K562 (cell line): ENCODE measurements at regions not wholly inside any gene's neighbourhood (a gene's known extent, or its start where the extent isn't known, plus 50 kb on each side); places are given as distances from the start of the nearest gene placed in this dataset.

Source experiments
- CEBPB ChIP-seq: fragments of 450-650 bp; IDR thresholded peaks from 2 replicates; pipeline ENCODE4 v1.6.1; 2016; ENCODE audit warnings: missing genetic modification characterization, missing compliant biosample characterization
- FOXJ3 ChIP-seq: sonication (generic); formaldehyde crosslinking; IDR thresholded peaks from 2 replicates; pipeline ENCODE4 v1.4.0; 2020; ENCODE audit warnings: mild to moderate bottlenecking, missing genetic modification reagents
- NUFIP1 ChIP-seq: fragments of 450-650 bp; IDR thresholded peaks from 2 replicates; pipeline ENCODE4 v1.6.1; 2018; ENCODE audit not compliant: partially characterized antibody
- SRSF9 ChIP-seq: fragments of 200-400 bp; formaldehyde crosslinking; IDR thresholded peaks from 2 replicates; pipeline ENCODE4 v1.6.1; 2017; ENCODE audit warnings: low read depth, low read length, borderline replicate concordance
- TCF7 ChIP-seq: sonication (generic); IDR thresholded peaks from 2 replicates; pipeline ENCODE4 v1.6.1; 2016; ENCODE audit warnings: antibody characterized with exemption, borderline replicate concordance
- YY1 ChIP-seq, 3 experiments: IDR thresholded peaks; 2 replicates each; pipeline ENCODE4 v1.6.1; 2011; ENCODE audit warnings: low read length in 2 of 3, mild to moderate bottlenecking in 2 of 3, moderate library complexity in 2 of 3, borderline replicate concordance in 1 of 3, control low read depth in 1 of 3, low read depth in 1 of 3; ENCODE audit not compliant: insufficient read depth in 3 of 3, insufficient replicate concordance in 2 of 3, control insufficient read depth in 1 of 3, insufficient read length in 1 of 3; ENCODE audit errors: extremely low read depth in 1 of 3
- ZC3H11A ChIP-seq: IDR thresholded peaks from 2 replicates; pipeline ENCODE4 v1.6.1; 2012; ENCODE audit warnings: low read depth, low read length, improper control_type of control experiment
- TF ChIP-seq, protein P1 (sequence below): fragments of 450-650 bp; IDR thresholded peaks from 2 replicates; pipeline ENCODE4 v1.6.1; 2016; ENCODE audit warnings: low read depth
- TF ChIP-seq, protein P2 (sequence below): sonication (generic); formaldehyde crosslinking; IDR thresholded peaks from 2 replicates; pipeline ENCODE4 v1.8.1; 2023; ENCODE audit warnings: mild to moderate bottlenecking, missing genetic modification reagents
- TF ChIP-seq, protein P3 (sequence below), 3 experiments: IDR thresholded peaks in 2 of 3; conservative IDR thresholded peaks in 1 of 3; 2 replicates each; pipeline ENCODE4 v1.5.1; 2011 to 2012; ENCODE audit warnings: low read length in 3 of 3, mild to moderate bottlenecking in 3 of 3, control low read depth in 2 of 3, improper control_type of control experiment in 1 of 3, inconsistent platforms in 1 of 3, low read depth in 1 of 3, mixed read lengths in 1 of 3, moderate library complexity in 1 of 3; ENCODE audit not compliant: insufficient read depth in 2 of 3
- TF ChIP-seq, protein P4 (sequence below): IDR thresholded peaks from 3 replicates; pipeline ENCODE4 v1.6.1; 2011; ENCODE audit warnings: borderline replicate concordance, mild to moderate bottlenecking; ENCODE audit not compliant: insufficient read length, insufficient read depth
- TF ChIP-seq, protein P5 (sequence below): sonication (generic); formaldehyde crosslinking; IDR thresholded peaks from 2 replicates; pipeline ENCODE4 v1.8.0; 2022; ENCODE audit warnings: mild to moderate bottlenecking, low read depth, missing genetic modification reagents
- TF ChIP-seq, protein P6 (sequence below): sonication (generic); formaldehyde crosslinking; IDR thresholded peaks from 2 replicates; pipeline ENCODE4 v1.9.0; 2022; ENCODE audit warnings: mild to moderate bottlenecking, missing genetic modification reagents

DNA sequence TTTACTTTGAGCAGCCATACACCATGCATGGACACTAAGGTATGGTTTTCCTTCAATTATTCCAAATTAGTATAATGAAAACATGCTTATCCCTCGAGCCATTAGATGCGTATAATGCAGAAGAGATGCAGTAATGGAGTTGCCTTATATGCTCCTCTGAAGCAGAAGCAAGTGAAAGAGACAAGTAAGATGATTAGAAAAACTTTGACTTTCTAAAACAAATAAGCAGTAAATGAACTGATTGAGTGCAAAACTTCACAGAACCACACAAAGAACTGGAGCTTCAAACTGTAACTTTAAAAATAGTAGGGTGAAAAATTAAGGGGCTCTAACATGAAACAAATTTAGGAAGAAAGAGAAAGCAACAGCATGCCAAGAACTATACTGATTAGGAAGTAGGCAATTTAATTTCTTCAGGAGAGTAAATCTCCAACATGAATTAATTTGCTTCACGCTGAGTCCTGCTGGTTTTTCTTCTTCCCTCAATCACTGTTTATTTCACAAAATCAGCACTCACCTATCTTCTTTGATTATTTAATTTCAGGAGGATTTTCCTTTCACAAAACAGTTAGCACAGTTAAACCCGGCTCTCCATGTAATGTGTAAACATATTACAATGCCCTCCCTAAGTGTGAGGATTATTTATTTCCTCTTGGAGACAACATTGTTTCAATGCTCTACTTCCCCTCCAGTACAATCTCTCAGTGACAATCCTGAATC is 90.3 kb upstream of the PAM start:
- TF ChIP-seq, protein P1, sequence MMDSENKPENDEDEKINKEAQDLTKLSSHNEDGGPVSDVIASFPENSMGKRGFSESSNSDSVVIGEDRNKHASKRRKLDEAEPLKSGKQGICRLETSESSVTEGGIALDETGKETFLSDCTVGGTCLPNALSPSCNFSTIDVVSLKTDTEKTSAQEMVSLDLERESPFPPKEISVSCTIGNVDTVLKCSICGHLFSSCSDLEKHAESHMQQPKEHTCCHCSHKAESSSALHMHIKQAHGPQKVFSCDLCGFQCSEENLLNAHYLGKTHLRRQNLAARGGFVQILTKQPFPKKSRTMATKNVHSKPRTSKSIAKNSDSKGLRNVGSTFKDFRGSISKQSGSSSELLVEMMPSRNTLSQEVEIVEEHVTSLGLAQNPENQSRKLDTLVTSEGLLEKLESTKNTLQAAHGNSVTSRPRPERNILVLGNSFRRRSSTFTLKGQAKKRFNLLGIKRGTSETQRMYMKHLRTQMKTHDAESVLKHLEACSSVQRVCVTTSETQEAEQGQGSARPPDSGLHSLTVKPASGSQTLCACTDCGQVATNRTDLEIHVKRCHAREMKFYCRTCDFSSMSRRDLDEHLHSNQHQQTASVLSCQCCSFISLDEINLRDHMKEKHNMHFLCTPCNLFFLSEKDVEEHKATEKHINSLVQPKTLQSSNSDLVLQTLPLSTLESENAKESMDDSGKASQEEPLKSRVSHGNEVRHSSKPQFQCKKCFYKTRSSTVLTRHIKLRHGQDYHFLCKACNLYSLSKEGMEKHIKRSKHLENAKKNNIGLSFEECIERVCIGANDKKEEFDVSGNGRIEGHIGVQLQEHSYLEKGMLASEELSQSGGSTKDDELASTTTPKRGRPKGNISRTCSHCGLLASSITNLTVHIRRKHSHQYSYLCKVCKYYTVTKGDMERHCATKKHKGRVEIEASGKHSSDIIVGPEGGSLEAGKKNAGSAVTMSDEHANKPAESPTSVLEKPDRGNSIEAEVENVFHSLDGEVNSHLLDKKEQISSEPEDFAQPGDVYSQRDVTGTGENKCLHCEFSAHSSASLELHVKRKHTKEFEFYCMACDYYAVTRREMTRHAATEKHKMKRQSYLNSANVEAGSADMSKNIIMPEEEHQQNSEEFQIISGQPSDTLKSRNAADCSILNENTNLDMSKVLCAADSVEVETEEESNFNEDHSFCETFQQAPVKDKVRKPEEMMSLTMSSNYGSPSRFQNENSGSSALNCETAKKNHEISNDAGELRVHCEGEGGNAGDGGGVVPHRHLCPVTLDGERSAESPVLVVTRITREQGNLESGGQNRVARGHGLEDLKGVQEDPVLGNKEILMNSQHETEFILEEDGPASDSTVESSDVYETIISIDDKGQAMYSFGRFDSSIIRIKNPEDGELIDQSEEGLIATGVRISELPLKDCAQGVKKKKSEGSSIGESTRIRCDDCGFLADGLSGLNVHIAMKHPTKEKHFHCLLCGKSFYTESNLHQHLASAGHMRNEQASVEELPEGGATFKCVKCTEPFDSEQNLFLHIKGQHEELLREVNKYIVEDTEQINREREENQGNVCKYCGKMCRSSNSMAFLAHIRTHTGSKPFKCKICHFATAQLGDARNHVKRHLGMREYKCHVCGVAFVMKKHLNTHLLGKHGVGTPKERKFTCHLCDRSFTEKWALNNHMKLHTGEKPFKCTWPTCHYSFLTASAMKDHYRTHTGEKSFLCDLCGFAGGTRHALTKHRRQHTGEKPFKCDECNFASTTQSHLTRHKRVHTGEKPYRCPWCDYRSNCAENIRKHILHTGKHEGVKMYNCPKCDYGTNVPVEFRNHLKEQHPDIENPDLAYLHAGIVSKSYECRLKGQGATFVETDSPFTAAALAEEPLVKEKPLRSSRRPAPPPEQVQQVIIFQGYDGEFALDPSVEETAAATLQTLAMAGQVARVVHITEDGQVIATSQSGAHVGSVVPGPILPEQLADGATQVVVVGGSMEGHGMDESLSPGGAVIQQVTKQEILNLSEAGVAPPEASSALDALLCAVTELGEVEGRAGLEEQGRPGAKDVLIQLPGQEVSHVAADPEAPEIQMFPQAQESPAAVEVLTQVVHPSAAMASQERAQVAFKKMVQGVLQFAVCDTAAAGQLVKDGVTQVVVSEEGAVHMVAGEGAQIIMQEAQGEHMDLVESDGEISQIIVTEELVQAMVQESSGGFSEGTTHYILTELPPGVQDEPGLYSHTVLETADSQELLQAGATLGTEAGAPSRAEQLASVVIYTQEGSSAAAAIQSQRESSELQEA: no peak
- TF ChIP-seq, protein P2, sequence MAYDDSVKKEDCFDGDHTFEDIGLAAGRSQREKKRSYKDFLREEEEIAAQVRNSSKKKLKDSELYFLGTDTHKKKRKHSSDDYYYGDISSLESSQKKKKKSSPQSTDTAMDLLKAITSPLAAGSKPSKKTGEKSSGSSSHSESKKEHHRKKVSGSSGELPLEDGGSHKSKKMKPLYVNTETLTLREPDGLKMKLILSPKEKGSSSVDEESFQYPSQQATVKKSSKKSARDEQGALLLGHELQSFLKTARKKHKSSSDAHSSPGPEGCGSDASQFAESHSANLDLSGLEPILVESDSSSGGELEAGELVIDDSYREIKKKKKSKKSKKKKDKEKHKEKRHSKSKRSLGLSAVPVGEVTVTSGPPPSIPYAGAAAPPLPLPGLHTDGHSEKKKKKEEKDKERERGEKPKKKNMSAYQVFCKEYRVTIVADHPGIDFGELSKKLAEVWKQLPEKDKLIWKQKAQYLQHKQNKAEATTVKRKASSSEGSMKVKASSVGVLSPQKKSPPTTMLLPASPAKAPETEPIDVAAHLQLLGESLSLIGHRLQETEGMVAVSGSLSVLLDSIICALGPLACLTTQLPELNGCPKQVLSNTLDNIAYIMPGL (CRISPR knock-in tag): no peak
- TF ChIP-seq, protein P3, sequence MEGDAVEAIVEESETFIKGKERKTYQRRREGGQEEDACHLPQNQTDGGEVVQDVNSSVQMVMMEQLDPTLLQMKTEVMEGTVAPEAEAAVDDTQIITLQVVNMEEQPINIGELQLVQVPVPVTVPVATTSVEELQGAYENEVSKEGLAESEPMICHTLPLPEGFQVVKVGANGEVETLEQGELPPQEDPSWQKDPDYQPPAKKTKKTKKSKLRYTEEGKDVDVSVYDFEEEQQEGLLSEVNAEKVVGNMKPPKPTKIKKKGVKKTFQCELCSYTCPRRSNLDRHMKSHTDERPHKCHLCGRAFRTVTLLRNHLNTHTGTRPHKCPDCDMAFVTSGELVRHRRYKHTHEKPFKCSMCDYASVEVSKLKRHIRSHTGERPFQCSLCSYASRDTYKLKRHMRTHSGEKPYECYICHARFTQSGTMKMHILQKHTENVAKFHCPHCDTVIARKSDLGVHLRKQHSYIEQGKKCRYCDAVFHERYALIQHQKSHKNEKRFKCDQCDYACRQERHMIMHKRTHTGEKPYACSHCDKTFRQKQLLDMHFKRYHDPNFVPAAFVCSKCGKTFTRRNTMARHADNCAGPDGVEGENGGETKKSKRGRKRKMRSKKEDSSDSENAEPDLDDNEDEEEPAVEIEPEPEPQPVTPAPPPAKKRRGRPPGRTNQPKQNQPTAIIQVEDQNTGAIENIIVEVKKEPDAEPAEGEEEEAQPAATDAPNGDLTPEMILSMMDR (IDR thresholded peaks at IDR 0.05 in 2 of 3, conservative IDR thresholded peaks at IDR 0.05 in 1 of 3; ENCODE audit: insufficient read depth in 2 of 3, low read depth in 1 of 3, low read length in 3 of 3): no peak
- TF ChIP-seq CEBPB (tag): no peak
- no peak for TF ChIP-seq ZC3H11A
- TF ChIP-seq TCF7: no peak
- TF ChIP-seq, protein P4, sequence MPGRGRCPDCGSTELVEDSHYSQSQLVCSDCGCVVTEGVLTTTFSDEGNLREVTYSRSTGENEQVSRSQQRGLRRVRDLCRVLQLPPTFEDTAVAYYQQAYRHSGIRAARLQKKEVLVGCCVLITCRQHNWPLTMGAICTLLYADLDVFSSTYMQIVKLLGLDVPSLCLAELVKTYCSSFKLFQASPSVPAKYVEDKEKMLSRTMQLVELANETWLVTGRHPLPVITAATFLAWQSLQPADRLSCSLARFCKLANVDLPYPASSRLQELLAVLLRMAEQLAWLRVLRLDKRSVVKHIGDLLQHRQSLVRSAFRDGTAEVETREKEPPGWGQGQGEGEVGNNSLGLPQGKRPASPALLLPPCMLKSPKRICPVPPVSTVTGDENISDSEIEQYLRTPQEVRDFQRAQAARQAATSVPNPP: no peak
- TF ChIP-seq, protein P5, sequence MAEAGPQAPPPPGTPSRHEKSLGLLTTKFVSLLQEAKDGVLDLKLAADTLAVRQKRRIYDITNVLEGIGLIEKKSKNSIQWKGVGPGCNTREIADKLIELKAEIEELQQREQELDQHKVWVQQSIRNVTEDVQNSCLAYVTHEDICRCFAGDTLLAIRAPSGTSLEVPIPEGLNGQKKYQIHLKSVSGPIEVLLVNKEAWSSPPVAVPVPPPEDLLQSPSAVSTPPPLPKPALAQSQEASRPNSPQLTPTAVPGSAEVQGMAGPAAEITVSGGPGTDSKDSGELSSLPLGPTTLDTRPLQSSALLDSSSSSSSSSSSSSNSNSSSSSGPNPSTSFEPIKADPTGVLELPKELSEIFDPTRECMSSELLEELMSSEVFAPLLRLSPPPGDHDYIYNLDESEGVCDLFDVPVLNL: no peak
- TF ChIP-seq NUFIP1: no peak
- no peak for TF ChIP-seq SRSF9
- TF ChIP-seq, protein P6, sequence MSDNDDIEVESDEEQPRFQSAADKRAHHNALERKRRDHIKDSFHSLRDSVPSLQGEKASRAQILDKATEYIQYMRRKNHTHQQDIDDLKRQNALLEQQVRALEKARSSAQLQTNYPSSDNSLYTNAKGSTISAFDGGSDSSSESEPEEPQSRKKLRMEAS: no peak
- TF ChIP-seq FOXJ3 (CRISPR knock-in tag): no peak
- TF ChIP-seq YY1 (IDR thresholded peaks at IDR 0.05; ENCODE audit: borderline replicate concordance in 1 of 3, control insufficient read depth in 1 of 3, extremely low read depth in 1 of 3, insufficient read depth in 3 of 3, insufficient read length in 1 of 3, insufficient replicate concordance in 2 of 3, low read depth in 1 of 3, low read length in 2 of 3): no peak
